AG10803 (cell line): ENCODE measurements at regions not wholly inside any gene's neighbourhood (a gene's known extent, or its start where the extent isn't known, plus 50 kb on each side); places are given as distances from the start of the nearest gene placed in this dataset.
"Not testable (repeated sequence)": the region's sequence is repeated elsewhere in the genome, so short reads cannot be mapped to it uniquely, and the experiment has no call there.

ENCODE experiments used
- DNase-seq: peaks from one replicate; pipeline ENCODE4 v3.0.0; 2010; ENCODE audit warnings: low read depth
- H3K4me3 ChIP-seq: 2 replicates; pipeline ENCODE4 v1.5.1; 2011; ENCODE audit warnings: mild to moderate bottlenecking, low read length, control low read depth
- TF ChIP-seq, protein P1 (sequence below): conservative IDR thresholded peaks from 2 replicates; pipeline ENCODE4 v1.5.1; 2011; ENCODE audit warnings: mild to moderate bottlenecking, low read length, control low read depth, inconsistent platforms

DNA sequence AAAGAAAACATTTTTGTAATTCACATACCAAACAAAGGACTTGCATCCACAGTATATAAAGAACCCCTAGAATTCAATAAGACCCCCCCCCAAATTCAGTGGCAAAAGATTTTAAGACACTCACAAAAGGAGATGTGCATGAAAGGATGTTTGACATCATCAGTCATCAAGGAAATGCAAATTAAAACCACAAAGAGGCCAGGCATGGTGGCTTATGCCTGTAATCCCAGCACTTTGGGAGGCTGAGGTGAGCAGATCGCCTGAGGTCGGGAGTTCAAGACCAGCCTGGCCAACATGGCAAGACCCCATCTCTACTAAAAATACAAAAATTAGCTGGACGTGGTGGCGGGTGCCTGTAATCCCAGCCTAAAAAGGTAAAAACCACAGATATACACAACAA lies 61.3 kb downstream of the AIPL1 start:
- not testable (repeated sequence) for DNase-seq, H3K4me3 ChIP-seq

DNA sequence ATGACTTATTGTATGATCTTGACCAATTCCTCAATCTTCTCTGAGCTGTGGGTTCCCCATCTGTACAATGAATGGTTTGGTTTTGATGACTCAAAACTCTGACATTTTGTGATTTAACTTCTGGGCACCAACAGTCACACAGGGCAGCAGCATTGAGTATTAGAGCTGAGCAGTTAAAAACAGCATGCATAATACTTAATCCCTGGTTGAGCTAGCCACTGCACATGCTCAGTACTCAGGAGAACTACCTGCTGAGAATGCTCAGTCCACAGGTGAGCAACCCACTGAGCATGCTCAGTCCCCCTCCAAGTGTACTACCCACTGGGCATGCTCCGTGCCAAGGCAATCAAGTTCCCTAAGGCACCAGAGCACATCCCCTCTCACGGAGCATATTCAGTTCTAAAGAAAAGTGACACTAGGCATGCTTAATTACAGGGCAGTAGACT lies 68.7 kb downstream of the AIPL1 start:
- TF ChIP-seq, protein P1, sequence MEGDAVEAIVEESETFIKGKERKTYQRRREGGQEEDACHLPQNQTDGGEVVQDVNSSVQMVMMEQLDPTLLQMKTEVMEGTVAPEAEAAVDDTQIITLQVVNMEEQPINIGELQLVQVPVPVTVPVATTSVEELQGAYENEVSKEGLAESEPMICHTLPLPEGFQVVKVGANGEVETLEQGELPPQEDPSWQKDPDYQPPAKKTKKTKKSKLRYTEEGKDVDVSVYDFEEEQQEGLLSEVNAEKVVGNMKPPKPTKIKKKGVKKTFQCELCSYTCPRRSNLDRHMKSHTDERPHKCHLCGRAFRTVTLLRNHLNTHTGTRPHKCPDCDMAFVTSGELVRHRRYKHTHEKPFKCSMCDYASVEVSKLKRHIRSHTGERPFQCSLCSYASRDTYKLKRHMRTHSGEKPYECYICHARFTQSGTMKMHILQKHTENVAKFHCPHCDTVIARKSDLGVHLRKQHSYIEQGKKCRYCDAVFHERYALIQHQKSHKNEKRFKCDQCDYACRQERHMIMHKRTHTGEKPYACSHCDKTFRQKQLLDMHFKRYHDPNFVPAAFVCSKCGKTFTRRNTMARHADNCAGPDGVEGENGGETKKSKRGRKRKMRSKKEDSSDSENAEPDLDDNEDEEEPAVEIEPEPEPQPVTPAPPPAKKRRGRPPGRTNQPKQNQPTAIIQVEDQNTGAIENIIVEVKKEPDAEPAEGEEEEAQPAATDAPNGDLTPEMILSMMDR: no peak
- no peak overlapping the region for H3K4me3 ChIP-seq
- DNase-seq: peak; percentile 42

- TF ChIP-seq, protein P1: no peak
- H3K4me3 ChIP-seq: no peak overlapping the region
- peak; percentile 62 for DNase-seq
Measured at GRCh38 chr17:6365200-6365943, 69.5 kb downstream of the AIPL1 start.

GRCh38 chr17:6361733-6362132 lies 73.2 kb downstream of the AIPL1 start:
- TF ChIP-seq, protein P1: no peak
- DNase-seq: no peak
- H3K4me3 ChIP-seq: no peak overlapping the region

GRCh38 chr17:6358131-6358530 lies 76.8 kb downstream of the AIPL1 start:
- no peak for DNase-seq
- TF ChIP-seq, protein P1: no peak
- no peak overlapping the region for H3K4me3 ChIP-seq

DNA sequence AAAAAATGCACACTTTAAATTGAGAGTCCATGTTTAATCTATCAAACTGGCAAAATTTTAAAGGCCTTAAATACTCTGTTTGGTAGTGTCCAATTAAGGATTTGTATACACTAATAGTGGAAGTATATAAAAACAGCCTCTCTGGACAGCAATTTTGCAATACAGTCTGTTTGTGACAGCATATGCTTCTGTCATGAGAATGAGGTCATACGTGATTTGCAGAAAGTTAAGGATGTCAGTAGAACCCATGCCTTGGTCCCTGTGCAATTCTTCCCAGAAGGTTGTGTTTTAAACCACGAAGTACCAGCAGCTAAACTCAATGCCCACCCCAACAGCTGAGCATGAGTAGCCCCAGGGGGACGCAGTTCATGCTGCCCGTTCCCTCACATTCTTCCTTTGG lies 78.4 kb downstream of the AIPL1 start:
- DNase-seq: no peak
- TF ChIP-seq, protein P1: no peak
- H3K4me3 ChIP-seq: no peak overlapping the region

- DNase-seq: no peak
- TF ChIP-seq, protein P1: no peak
- no peak overlapping the region for H3K4me3 ChIP-seq
Measured at GRCh38 chr17:6355196-6355595, 79.7 kb downstream of the AIPL1 start.
